Stomach (tissue), 4 donors: ENCODE measurements at regions not wholly inside any gene's neighbourhood (a gene's known extent, or its start where the extent isn't known, plus 50 kb on each side); places are given as distances from the start of the nearest gene placed in this dataset.

Source experiments
- POLR2A ChIP-seq, 4 donors: fragments of 450-650 bp; IDR thresholded peaks; one replicate each; pipeline ENCODE4 v1.6.1; 2016; ENCODE audit warnings: antibody characterized with exemption in 4 of 4, control low read depth in 2 of 4, mild to moderate bottlenecking in 1 of 4, moderate library complexity in 1 of 4
- POLR2AphosphoS5 ChIP-seq, 3 donors: sonication (generic); formaldehyde crosslinking; IDR thresholded peaks; one replicate each; pipeline ENCODE4 v1.6.1; 2016; ENCODE audit warnings: antibody characterized with exemption in 3 of 3
- TF ChIP-seq, protein P1 (sequence below), 7 experiments: fragments of 450-650 bp in 4 of 7; fragments of 200-600 bp in 3 of 7; sonication (generic) in 3 of 7; IDR thresholded peaks; one replicate each; pipeline ENCODE4 v1.5.1; 2016 to 2019; ENCODE audit warnings: antibody characterized with exemption in 7 of 7, control low read depth in 2 of 7, mild to moderate bottlenecking in 1 of 7

DNA sequence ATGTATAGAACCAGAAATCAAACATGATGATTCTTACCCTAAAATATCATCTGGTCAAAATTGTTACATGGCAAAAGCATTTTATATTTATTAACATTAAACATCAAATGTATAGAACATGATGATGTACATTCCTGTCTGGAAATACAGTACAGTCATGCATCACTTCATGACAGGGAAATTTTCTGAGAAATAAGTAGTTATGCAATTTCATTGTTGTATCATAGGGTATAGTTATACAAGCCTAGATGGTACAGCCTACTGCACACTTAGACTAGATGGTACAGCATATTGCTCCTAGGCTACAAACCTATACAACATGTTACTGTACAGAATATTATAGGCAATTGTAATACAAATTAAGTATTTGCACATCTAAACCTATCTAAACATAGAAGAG is 64.6 kb upstream of the VCAN start:
- no peak for TF ChIP-seq POLR2A (IDR thresholded peaks at IDR 0.05)
- TF ChIP-seq POLR2AphosphoS5 (IDR thresholded peaks at IDR 0.05) = no peak
- TF ChIP-seq, protein P1, sequence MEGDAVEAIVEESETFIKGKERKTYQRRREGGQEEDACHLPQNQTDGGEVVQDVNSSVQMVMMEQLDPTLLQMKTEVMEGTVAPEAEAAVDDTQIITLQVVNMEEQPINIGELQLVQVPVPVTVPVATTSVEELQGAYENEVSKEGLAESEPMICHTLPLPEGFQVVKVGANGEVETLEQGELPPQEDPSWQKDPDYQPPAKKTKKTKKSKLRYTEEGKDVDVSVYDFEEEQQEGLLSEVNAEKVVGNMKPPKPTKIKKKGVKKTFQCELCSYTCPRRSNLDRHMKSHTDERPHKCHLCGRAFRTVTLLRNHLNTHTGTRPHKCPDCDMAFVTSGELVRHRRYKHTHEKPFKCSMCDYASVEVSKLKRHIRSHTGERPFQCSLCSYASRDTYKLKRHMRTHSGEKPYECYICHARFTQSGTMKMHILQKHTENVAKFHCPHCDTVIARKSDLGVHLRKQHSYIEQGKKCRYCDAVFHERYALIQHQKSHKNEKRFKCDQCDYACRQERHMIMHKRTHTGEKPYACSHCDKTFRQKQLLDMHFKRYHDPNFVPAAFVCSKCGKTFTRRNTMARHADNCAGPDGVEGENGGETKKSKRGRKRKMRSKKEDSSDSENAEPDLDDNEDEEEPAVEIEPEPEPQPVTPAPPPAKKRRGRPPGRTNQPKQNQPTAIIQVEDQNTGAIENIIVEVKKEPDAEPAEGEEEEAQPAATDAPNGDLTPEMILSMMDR (IDR thresholded peaks at IDR 0.05) = no peak
